OCI-LY7 (cell line): ENCODE measurements at regions not wholly inside any gene's neighbourhood (a gene's known extent, or its start where the extent isn't known, plus 50 kb on each side); places are given as distances from the start of the nearest gene placed in this dataset.

Experiments used
- BruUV-seq: library from RNA; stranded (reverse); fragments of 400-500 nt; replicated peaks from 2 replicates; lab custom pipeline; 2021; lab: Mats Ljungman, UMichigan
- CTCF ChIA-PET: fragments of 300-600 bp; sonication (Branson Sonifier 250); formaldehyde crosslinking; loops from one replicate; lab custom pipeline; 2022; ENCODE audit warnings: antibody characterized with exemption; ENCODE audit not compliant: unreplicated experiment; lab: Charles Lee
- POLR2A ChIA-PET: fragments of 300-600 bp; sonication (Branson Sonifier 250); formaldehyde crosslinking; loops from one replicate; lab custom pipeline; 2022; ENCODE audit warnings: antibody characterized with exemption; lab: Charles Lee
- DNase-seq: peaks from one replicate; pipeline ENCODE4 v3.0.0-alpha.2; 2015; ENCODE audit warnings: low spot score
- H2AFZ ChIP-seq: fragments of 200-600 bp; sonication (generic), shearing (Covaris generic); 2 replicates; pipeline ENCODE4 v1.6.1; 2014; ENCODE audit warnings: mild to moderate bottlenecking, antibody characterized with exemption, low read length, moderate library complexity
- H3K27ac ChIP-seq: fragments of 200-600 bp; sonication (generic); 2 replicates; pipeline ENCODE4 v1.5.1; 2014; ENCODE audit warnings: mixed run types, low read depth, mild to moderate bottlenecking, moderate library complexity, low read length, inconsistent platforms; ENCODE audit not compliant: poor library complexity, severe bottlenecking
- H3K36me3 ChIP-seq: fragments of 200-600 bp; sonication (generic); 2 replicates; pipeline ENCODE4 v1.6.1; 2014; ENCODE audit warnings: mild to moderate bottlenecking, antibody characterized with exemption, low read length, moderate library complexity, mixed read lengths; ENCODE audit not compliant: insufficient read depth
- H3K4me1 ChIP-seq: fragments of 200-600 bp; sonication (generic); 2 replicates; pipeline ENCODE4 v1.5.1; 2014; ENCODE audit warnings: mild to moderate bottlenecking, low read length; ENCODE audit not compliant: insufficient read depth, poor library complexity, severe bottlenecking
- H3K4me2 ChIP-seq: fragments of 200-600 bp; sonication (generic); 2 replicates; pipeline ENCODE4 v1.6.1; 2014; ENCODE audit warnings: mild to moderate bottlenecking, low read length
- H3K4me3 ChIP-seq: fragments of 200-600 bp; sonication (generic); 2 replicates; pipeline ENCODE4 v1.5.1; 2014; ENCODE audit warnings: mild to moderate bottlenecking, low read depth, low read length; ENCODE audit not compliant: poor library complexity, severe bottlenecking
- H3K79me2 ChIP-seq: fragments of 200-600 bp; sonication (generic); 2 replicates; pipeline ENCODE4 v1.6.1; 2016; ENCODE audit warnings: low read depth, mild to moderate bottlenecking, low read length, moderate library complexity, mixed read lengths; ENCODE audit not compliant: insufficient read depth
- H3K9me2 ChIP-seq: fragments of 200-600 bp; sonication (generic); 2 replicates; pipeline ENCODE4 v1.6.1; 2016; ENCODE audit warnings: mild to moderate bottlenecking, low read length, mixed read lengths; ENCODE audit not compliant: insufficient read depth
- H3K9me3 ChIP-seq: fragments of 200-600 bp; sonication (generic); 2 replicates; pipeline ENCODE4 v1.6.1; 2014; ENCODE audit warnings: mild to moderate bottlenecking, mixed run types, low read length, mixed read lengths
- H4K20me1 ChIP-seq: fragments of 200-600 bp; sonication (generic); 2 replicates; pipeline ENCODE4 v1.6.1; 2014; ENCODE audit warnings: mild to moderate bottlenecking, antibody characterized with exemption, low read length, moderate library complexity, mixed read lengths; ENCODE audit not compliant: insufficient read depth
- CTCF ChIP-seq: fragments of 200-600 bp; sonication (generic); conservative IDR thresholded peaks from 2 replicates; pipeline ENCODE4 v1.5.1; 2014; ENCODE audit warnings: mild to moderate bottlenecking, antibody characterized with exemption, low read length, moderate library complexity, mixed read lengths
- EZH2phosphoT487 ChIP-seq: fragments of 200-600 bp; sonication (generic); IDR thresholded peaks from 2 replicates; pipeline ENCODE4 v1.6.1; 2018; ENCODE audit warnings: low read depth, borderline replicate concordance, mild to moderate bottlenecking, mixed run types, antibody characterized with exemption, low read length, moderate library complexity, mixed read lengths
- intact Hi-C: fragments of 100-400 bp; cut with micrococcal nuclease; formaldehyde crosslinking; loops from one replicate; pipeline ENCODE4 v1.10.0; 2022; ENCODE audit not compliant: unreplicated experiment

GRCh38 chr17:52546990-52547389 is 388.5 kb upstream of the CA10 start:
- H3K27ac ChIP-seq, result no peak overlapping the region
- H3K4me1 ChIP-seq, result no peaks in the 10 kb centered on the region
- H2AFZ ChIP-seq, result no peak overlapping the region
- intact Hi-C loops, result no loop called here
- no peak overlapping the region for H3K4me3 ChIP-seq
- TF ChIP-seq EZH2phosphoT487 (no peak), CTCF (no peak)
- H3K4me2 ChIP-seq, result no peak overlapping the region
- H3K79me2 ChIP-seq, result no peaks in the 10 kb centered on the region
- BruUV-seq, result no TSS peak
- DNase-seq, result no peak
- H3K36me3 ChIP-seq, result no peaks in the 10 kb centered on the region
- CTCF ChIA-PET, result no interaction called here
- no peaks in the 10 kb centered on the region for H4K20me1 ChIP-seq
- POLR2A ChIA-PET, result no interaction called here
- H3K9me3 ChIP-seq, result no peaks in the 10 kb centered on the region
- no peaks in the 10 kb centered on the region for H3K9me2 ChIP-seq

DNA sequence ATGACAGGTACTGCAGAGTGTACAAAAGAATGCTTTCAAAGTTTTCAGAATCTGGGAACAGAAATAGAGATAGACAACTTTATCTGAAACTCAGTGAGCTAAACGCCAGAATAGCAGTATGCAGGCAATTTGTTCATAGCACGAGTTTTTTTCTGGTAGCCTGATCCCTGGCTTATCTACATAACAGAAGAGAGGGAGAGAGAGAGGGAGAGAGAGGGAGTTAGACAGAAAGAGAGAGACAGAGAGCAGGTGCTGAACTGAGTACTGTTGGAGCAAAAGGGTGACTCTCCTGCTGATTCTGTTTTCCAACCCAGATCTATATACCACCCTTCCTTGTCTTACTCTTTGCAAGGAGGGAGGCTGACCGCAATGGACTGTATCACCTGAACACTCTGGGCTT is 388.0 kb upstream of the CA10 start:
- no peaks in the 10 kb centered on the region for H3K9me3 ChIP-seq
- ChIA-PET POLR2A (no interaction called here), CTCF (no interaction called here)
- no peak overlapping the region for H3K4me2 ChIP-seq
- no TSS peak for BruUV-seq
- H3K36me3 ChIP-seq, result no peaks in the 10 kb centered on the region
- H4K20me1 ChIP-seq, result no peaks in the 10 kb centered on the region
- intact Hi-C loops, result no loop called here
- no peak for DNase-seq
- H3K27ac ChIP-seq, result no peak overlapping the region
- H3K9me2 ChIP-seq, result no peaks in the 10 kb centered on the region
- H3K79me2 ChIP-seq, result no peaks in the 10 kb centered on the region
- H3K4me1 ChIP-seq, result no peaks in the 10 kb centered on the region
- TF ChIP-seq CTCF (no peak), EZH2phosphoT487 (no peak)
- no peak overlapping the region for H2AFZ ChIP-seq
- no peak overlapping the region for H3K4me3 ChIP-seq

DNA sequence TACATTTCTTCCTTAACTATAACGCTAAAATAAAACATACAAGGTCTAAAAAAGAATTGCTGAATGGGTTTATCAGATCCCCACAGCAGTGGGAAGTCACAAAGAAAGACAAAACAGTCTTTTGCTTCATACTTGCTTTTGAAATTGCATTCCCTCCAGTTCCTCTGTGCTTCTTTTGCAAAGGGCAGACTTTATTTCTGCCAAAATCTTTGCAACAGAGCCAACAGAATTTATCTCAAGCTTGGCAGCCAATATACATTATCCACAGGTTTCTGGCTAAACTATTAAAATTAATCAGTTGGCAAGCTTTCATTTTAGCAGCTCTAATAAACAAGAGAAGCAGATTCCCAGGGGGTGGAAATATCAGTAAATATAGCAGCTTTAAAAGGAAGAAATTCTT is 378.9 kb upstream of the CA10 start:
- ChIA-PET POLR2A (no interaction called here), CTCF (no interaction called here)
- Histone ChIP-seq H3K36me3 (no peaks in the 10 kb centered on the region), H3K9me3 (no peaks in the 10 kb centered on the region), H3K79me2 (no peaks in the 10 kb centered on the region), H3K4me2 (no peak overlapping the region), H4K20me1 (no peaks in the 10 kb centered on the region), H3K4me3 (no peak overlapping the region), H2AFZ (no peak overlapping the region), H3K4me1 (no peaks in the 10 kb centered on the region), H3K27ac (no peak overlapping the region), H3K9me2 (no peaks in the 10 kb centered on the region)
- no peak for TF ChIP-seq EZH2phosphoT487
- no peak for TF ChIP-seq CTCF
- BruUV-seq, result no TSS peak
- intact Hi-C loops, result no loop called here
- DNase-seq, result no peak
